CD4-positive, alpha-beta T cell (primary cell): ENCODE measurements at regions not wholly inside any gene's neighbourhood (a gene's known extent, or its start where the extent isn't known, plus 50 kb on each side); places are given as distances from the start of the nearest gene placed in this dataset.

Source experiments
- ATAC-seq: fragments of 200-7000 bp; cut with Tn5 transposase; one replicate; pipeline ENCODE4 v1.10.0; 2022; ENCODE audit warnings: mild to moderate bottlenecking; ENCODE audit not compliant: poor library complexity
- CTCF ChIA-PET: fragments of 350-600 bp; sonication (Branson Sonifier 250); formaldehyde crosslinking; loops from one replicate; lab custom pipeline; 2021; ENCODE audit warnings: antibody characterized with exemption, inconsistent platforms; lab: Charles Lee
- POLR2A ChIA-PET: fragments of 350-600 bp; sonication (Branson Sonifier 250); formaldehyde crosslinking; loops from one replicate; lab custom pipeline; 2021; ENCODE audit warnings: antibody characterized with exemption, inconsistent platforms; lab: Charles Lee
- DNase-seq, 14 experiments: peaks; one replicate each; pipeline ENCODE4 v3.0.0-alpha.2; 2013 to 2020; ENCODE audit warnings: mixed read lengths in 2 of 14
- H3K27ac ChIP-seq, 2 donors: one replicate each; pipeline versions ENCODE4 v1.5.1 to v1.7.0; 2013; ENCODE audit warnings: low read length in 2 of 2, low read depth in 1 of 2, mild to moderate bottlenecking in 1 of 2
- H3K27me3 ChIP-seq, 2 experiments: 1 replicate in 1 of 2; 2 replicates in 1 of 2; pipeline versions ENCODE4 v1.6.1 to v1.7.0; 2013; ENCODE audit warnings: low read length in 2 of 2, control low read depth in 1 of 2, mild to moderate bottlenecking in 1 of 2, moderate library complexity in 1 of 2; ENCODE audit not compliant: insufficient read depth in 2 of 2, control insufficient read depth in 1 of 2
- H3K36me3 ChIP-seq: one replicate; pipeline ENCODE4 v1.6.1; 2013; ENCODE audit warnings: low read length, control low read depth; ENCODE audit not compliant: insufficient read depth
- H3K4me1 ChIP-seq: one replicate; pipeline ENCODE4 v1.6.1; 2013; ENCODE audit warnings: low read length, control low read depth; ENCODE audit not compliant: insufficient read depth
- H3K4me3 ChIP-seq: one replicate; pipeline ENCODE4 v1.5.1; 2013; ENCODE audit warnings: mild to moderate bottlenecking, low read length, moderate library complexity
- H3K9me3 ChIP-seq, 2 experiments: 1 replicate in 1 of 2; 2 replicates in 1 of 2; pipeline versions ENCODE4 v1.6.1 to v1.7.0; 2013; ENCODE audit warnings: low read length in 2 of 2, mild to moderate bottlenecking in 2 of 2, control low read depth in 1 of 2, moderate library complexity in 1 of 2; ENCODE audit not compliant: control insufficient read depth in 1 of 2, insufficient read depth in 1 of 2
- H3K27ac Mint-ChIP-seq: one replicate; pipeline ENCODE4 v1.8.0; 2020; ENCODE audit warnings: mixed read lengths
- H3K27me3 Mint-ChIP-seq: one replicate; pipeline ENCODE4 v1.8.0; 2021; ENCODE audit warnings: mixed read lengths
- H3K36me3 Mint-ChIP-seq: one replicate; pipeline ENCODE4 v1.8.0; 2021; ENCODE audit warnings: low read depth, mixed read lengths
- H3K4me1 Mint-ChIP-seq: one replicate; pipeline ENCODE4 v1.8.0; 2021; ENCODE audit warnings: low read depth, mixed read lengths
- H3K4me3 Mint-ChIP-seq: one replicate; pipeline ENCODE4 v1.8.0; 2020; ENCODE audit warnings: mild to moderate bottlenecking, mixed read lengths
- H3K9me3 Mint-ChIP-seq: one replicate; pipeline ENCODE4 v1.8.0; 2020; ENCODE audit warnings: mixed read lengths
- intact Hi-C, 2 experiments: fragments of 100-400 bp; cut with DNase I in 1 of 2; cut with micrococcal nuclease in 1 of 2; formaldehyde crosslinking; loops; one replicate each; pipeline versions ENCODE4 v1.15.1 to v1.9.0; 2023 to 2025; cut with DNase I, micrococcal nuclease
- TF ChIP-seq, protein P1 (sequence below): fragments of 200-600 bp; IDR thresholded peaks from one replicate; pipeline ENCODE4 v1.8.0; 2022; ENCODE audit warnings: antibody characterized with exemption, mild to moderate bottlenecking

GRCh38 chr5:90113108-90113507 lies 296.4 kb downstream of the CETN3 start:
- Histone ChIP-seq H3K27ac (no peak overlapping the region), H3K4me1 (no peaks in the 10 kb centered on the region), H3K27me3 (no peaks in the 10 kb centered on the region), H3K36me3 (no peaks in the 10 kb centered on the region), H3K9me3 (no peaks in the 10 kb centered on the region), H3K4me3 (no peak overlapping the region)
- intact Hi-C loops: no loop called here
- H3K4me1 Mint-ChIP-seq: no peaks in the 10 kb centered on the region
- ChIA-PET CTCF (no interaction called here), POLR2A (no interaction called here)
- no peak overlapping the region for H3K27ac Mint-ChIP-seq
- no peaks in the 10 kb centered on the region for H3K36me3 Mint-ChIP-seq
- H3K4me3 Mint-ChIP-seq: no peak overlapping the region
- TF ChIP-seq, protein P1, sequence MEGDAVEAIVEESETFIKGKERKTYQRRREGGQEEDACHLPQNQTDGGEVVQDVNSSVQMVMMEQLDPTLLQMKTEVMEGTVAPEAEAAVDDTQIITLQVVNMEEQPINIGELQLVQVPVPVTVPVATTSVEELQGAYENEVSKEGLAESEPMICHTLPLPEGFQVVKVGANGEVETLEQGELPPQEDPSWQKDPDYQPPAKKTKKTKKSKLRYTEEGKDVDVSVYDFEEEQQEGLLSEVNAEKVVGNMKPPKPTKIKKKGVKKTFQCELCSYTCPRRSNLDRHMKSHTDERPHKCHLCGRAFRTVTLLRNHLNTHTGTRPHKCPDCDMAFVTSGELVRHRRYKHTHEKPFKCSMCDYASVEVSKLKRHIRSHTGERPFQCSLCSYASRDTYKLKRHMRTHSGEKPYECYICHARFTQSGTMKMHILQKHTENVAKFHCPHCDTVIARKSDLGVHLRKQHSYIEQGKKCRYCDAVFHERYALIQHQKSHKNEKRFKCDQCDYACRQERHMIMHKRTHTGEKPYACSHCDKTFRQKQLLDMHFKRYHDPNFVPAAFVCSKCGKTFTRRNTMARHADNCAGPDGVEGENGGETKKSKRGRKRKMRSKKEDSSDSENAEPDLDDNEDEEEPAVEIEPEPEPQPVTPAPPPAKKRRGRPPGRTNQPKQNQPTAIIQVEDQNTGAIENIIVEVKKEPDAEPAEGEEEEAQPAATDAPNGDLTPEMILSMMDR: no peak
- no peaks in the 10 kb centered on the region for H3K9me3 Mint-ChIP-seq
- DNase-seq (no peak), ATAC-seq (no peak)
- no peaks in the 10 kb centered on the region for H3K27me3 Mint-ChIP-seq

- Histone ChIP-seq H3K9me3 (no peaks in the 10 kb centered on the region), H3K27ac (no peak overlapping the region), H3K4me1 (no peaks in the 10 kb centered on the region), H3K36me3 (no peaks in the 10 kb centered on the region), H3K27me3 (no peaks in the 10 kb centered on the region), H3K4me3 (no peak overlapping the region)
- H3K27me3 Mint-ChIP-seq: no peaks in the 10 kb centered on the region
- intact Hi-C loops: no loop called here
- POLR2A ChIA-PET: no interaction called here
- CTCF ChIA-PET: no interaction called here
- no peaks in the 10 kb centered on the region for H3K4me1 Mint-ChIP-seq
- DNase-seq (no peak), ATAC-seq (no peak)
- no peak overlapping the region for H3K4me3 Mint-ChIP-seq
- H3K9me3 Mint-ChIP-seq: no peaks in the 10 kb centered on the region
- TF ChIP-seq, protein P1: no peak
- H3K36me3 Mint-ChIP-seq: no peaks in the 10 kb centered on the region
- no peak overlapping the region for H3K27ac Mint-ChIP-seq
Observed at GRCh38 chr5:90112033-90112692, 297.4 kb downstream of the CETN3 start.

GRCh38 chr5:90111364-90112032 lies 298.1 kb downstream of the CETN3 start:
- Mint-ChIP-seq H3K36me3 (no peaks in the 10 kb centered on the region), H3K27ac (no peak overlapping the region), H3K4me3 (no peak overlapping the region), H3K4me1 (no peaks in the 10 kb centered on the region), H3K27me3 (no peaks in the 10 kb centered on the region), H3K9me3 (no peaks in the 10 kb centered on the region)
- Histone ChIP-seq H3K9me3 (no peaks in the 10 kb centered on the region), H3K27me3 (no peaks in the 10 kb centered on the region), H3K4me1 (no peaks in the 10 kb centered on the region), H3K36me3 (no peaks in the 10 kb centered on the region), H3K27ac (no peak overlapping the region), H3K4me3 (no peak overlapping the region)
- DNase-seq (no peak), ATAC-seq (no peak)
- ChIA-PET CTCF (no interaction called here), POLR2A (no interaction called here)
- intact Hi-C loops: no loop called here
- TF ChIP-seq, protein P1: no peak
